HEK293T (cell line): ENCODE measurements at regions not wholly inside any gene's neighbourhood (a gene's known extent, or its start where the extent isn't known, plus 50 kb on each side); places are given as distances from the start of the nearest gene placed in this dataset.

Source experiments
- ARNT ChIP-seq: fragments of 450-650 bp; IDR thresholded peaks from 2 replicates; pipeline ENCODE4 v1.6.1; 2017; ENCODE audit warnings: mild to moderate bottlenecking
- BHLHE40 ChIP-seq: fragments of 450-650 bp; IDR thresholded peaks from 2 replicates; pipeline ENCODE4 v1.6.1; 2016; ENCODE audit warnings: mild to moderate bottlenecking, moderate library complexity, borderline replicate concordance
- ELF4 ChIP-seq: fragments of 450-650 bp; IDR thresholded peaks from 2 replicates; pipeline ENCODE4 v1.6.1; 2017; ENCODE audit warnings: antibody characterized with exemption
- FOXA1 ChIP-seq: fragments of 450-650 bp; IDR thresholded peaks from 2 replicates; pipeline ENCODE4 v1.6.1; 2016; ENCODE audit warnings: mild to moderate bottlenecking
- FOXK2 ChIP-seq: fragments of 450-650 bp; IDR thresholded peaks from 2 replicates; pipeline ENCODE4 v1.6.1; 2016; ENCODE audit warnings: mild to moderate bottlenecking
- FOXM1 ChIP-seq: fragments of 450-650 bp; IDR thresholded peaks from 2 replicates; pipeline ENCODE4 v1.6.1; 2017; ENCODE audit warnings: mild to moderate bottlenecking, borderline replicate concordance
- HDGF ChIP-seq: fragments of 450-650 bp; IDR thresholded peaks from 2 replicates; pipeline ENCODE4 v1.6.1; 2017; ENCODE audit warnings: antibody characterized with exemption, borderline replicate concordance
- L3MBTL2 ChIP-seq: fragments of 450-650 bp; conservative IDR thresholded peaks from 2 replicates; pipeline ENCODE4 v1.6.1; 2016; ENCODE audit warnings: mild to moderate bottlenecking
- NFRKB ChIP-seq: fragments of 450-650 bp; IDR thresholded peaks from 2 replicates; pipeline ENCODE4 v1.6.1; 2016; ENCODE audit warnings: mild to moderate bottlenecking, moderate library complexity
- SP1 ChIP-seq: fragments of 450-650 bp; IDR thresholded peaks from 2 replicates; pipeline ENCODE4 v1.6.1; 2017
- SUZ12 ChIP-seq: fragments of 450-650 bp; IDR thresholded peaks from 2 replicates; pipeline ENCODE4 v1.6.1; 2016; ENCODE audit warnings: mild to moderate bottlenecking
- TARDBP ChIP-seq: fragments of 450-650 bp; IDR thresholded peaks from 2 replicates; pipeline ENCODE4 v1.6.1; 2016
- ZNF384 ChIP-seq: fragments of 450-650 bp; IDR thresholded peaks from 2 replicates; pipeline ENCODE4 v1.6.1; 2016

GRCh38 chr22:49564054-49564453, 263.6 kb downstream of the BRD1 start:
- TF ChIP-seq FOXM1 (no peak), FOXK2 (no peak), BHLHE40 (no peak), SP1 (no peak), TARDBP (no peak), ARNT (no peak), HDGF (no peak), L3MBTL2 (no peak), SUZ12 (no peak), ELF4 (no peak), FOXA1 (no peak), ZNF384 (no peak), NFRKB (no peak)
